ENCODE measurements at regions not wholly inside any gene's neighbourhood (a gene's known extent, or its start where the extent isn't known, plus 50 kb on each side); places are given as distances from the start of the nearest gene placed in this dataset.
"Not testable (repeated sequence)": the region's sequence is repeated elsewhere in the genome, so short reads cannot be mapped to it uniquely, and the experiment has no call there.

DNA sequence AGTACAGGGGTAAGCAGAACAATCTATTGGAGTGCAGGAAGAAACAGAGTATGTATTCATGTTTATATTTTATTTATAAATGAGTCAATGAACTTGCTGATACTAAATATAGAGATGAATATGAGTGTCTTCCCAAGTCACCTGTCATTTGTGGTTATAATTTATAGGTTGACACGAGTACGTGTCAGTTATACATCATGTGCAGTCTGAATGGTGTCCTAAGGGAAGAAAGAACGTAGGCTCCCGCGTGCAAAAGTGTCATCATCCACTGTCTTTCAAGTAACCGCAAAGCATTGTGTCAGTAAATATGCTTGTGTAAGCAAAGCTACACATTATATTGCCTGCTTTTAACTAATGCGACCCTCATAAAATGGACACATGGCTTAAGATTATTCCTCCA lies 786.1 kb downstream of the KCNJ2 start:
- no peak for DNase-seq

GRCh38 chr17:70956726-70957125 lies 787.4 kb downstream of the KCNJ2 start:
- no peak for DNase-seq

DNA sequence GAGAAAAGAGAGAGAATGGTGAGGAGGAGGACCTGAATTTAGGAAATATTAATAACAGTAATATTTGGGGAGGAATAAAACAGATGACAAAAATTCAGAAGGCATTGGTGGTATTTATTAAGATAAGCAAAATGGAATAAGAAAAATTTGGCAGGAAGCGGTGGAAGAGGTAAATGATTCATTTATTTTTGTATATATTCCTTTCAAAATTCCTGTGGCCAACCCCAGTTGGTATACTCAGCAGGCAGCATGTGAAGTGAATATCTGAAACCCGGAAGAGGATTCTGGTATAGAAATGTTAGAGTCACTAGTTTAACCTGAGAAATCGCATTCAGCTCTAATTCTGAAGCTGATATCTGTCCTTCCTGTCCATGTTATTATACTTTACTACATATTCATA lies 792.0 kb downstream of the KCNJ2 start:
- DNase-seq: no peak

GRCh38 chr17:70968302-70968701 lies 799.0 kb downstream of the KCNJ2 start:
- DNase-seq: no peak

GRCh38 chr17:70969521-70970034 lies 800.2 kb downstream of the KCNJ2 start:
- no peak for DNase-seq

DNA sequence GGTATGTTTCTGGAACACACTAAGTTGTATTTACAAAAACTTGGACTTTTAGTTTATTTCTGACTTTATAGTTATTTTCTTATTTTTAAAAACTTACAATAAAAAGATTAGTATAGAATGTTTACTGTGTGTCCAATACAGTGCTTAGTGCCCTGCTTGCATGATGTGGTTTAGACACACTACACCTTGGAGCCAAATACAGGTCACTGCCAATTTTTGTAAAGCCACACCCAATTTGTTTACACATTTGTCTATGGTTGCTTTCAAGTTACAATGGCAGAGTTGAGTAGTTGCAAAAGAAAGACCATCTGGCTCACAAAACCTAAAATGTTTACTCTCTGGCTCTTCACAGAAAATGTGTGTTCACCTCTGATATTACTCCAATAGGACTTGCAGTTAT lies 807.1 kb downstream of the KCNJ2 start:
- DNase-seq: no peak

- DNase-seq: no peak
Measured at GRCh38 chr17:70984873-70985272, 815.5 kb downstream of the KCNJ2 start.

- no peak for DNase-seq
Measured at GRCh38 chr17:70987867-70988340, 818.6 kb downstream of the KCNJ2 start.

GRCh38 chr17:70988622-70989021 lies 819.3 kb downstream of the KCNJ2 start:
- no peak for DNase-seq

DNA sequence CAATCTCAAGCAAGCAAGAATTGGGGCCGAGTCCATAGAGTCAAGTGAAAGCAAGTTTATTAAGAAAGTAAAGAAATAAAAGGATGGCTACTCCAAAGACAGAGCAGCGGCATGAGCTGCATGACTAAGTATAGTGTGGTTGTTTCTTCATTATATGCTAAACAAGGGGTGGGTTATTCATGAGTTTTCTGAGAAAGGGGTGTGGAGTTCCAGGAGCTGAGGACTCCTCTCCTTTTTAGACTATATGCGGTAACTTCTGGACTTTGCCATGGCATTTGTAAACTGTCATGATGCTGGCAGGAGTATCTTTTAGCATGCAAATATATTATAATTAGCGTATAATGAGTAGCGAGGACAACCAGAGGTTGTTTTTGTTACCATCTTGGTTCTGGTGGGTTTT lies 819.9 kb downstream of the KCNJ2 start:
- DNase-seq: no peak

DNA sequence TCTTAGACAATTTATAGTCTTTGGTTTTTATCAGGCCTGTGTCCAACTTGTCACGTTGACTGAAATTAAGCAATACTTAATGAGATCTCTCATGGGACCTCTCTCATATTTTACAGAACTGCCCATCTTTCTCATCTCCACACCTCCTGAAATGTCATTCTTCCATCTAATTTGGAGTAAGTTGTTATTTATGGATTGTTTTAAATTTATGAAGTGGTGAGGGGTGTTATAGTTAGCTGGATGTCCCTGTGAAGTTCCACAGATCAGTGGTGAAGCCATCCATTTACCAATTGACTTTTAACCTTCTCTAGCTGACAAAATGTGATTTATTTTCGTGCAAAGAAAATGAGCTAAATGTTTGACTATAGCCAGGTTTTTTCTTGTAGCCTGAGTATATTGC lies 824.9 kb downstream of the KCNJ2 start:
- no peak for DNase-seq

- no peak for DNase-seq
Measured at GRCh38 chr17:70995997-70996396, 826.7 kb downstream of the KCNJ2 start.

DNA sequence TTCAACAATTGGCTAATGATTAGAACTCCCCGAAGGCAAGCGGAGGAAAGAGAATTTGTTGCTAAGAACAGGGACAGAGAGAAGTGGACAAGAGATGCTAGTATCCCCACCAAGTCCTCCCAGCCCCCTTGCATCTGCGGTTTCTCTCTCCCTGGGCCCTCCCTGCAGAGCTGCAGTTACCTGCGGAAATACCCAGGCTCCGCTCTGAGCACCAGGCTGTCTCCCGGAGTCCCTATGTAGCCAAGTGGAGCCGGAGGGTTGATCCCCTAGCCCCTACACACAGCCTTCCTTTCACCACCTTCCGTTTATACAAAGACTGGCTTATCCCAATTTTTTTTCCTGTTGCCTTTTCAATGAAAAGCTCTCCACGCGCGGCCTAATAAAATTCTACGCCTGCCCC lies 834.4 kb downstream of the KCNJ2 start:
- DNase-seq: no peak

- DNase-seq: no peak
Measured at GRCh38 chr17:71004413-71004812, 835.1 kb downstream of the KCNJ2 start.

- DNase-seq: no peak
Measured at GRCh38 chr17:71011391-71011790, 842.1 kb downstream of the KCNJ2 start.

DNA sequence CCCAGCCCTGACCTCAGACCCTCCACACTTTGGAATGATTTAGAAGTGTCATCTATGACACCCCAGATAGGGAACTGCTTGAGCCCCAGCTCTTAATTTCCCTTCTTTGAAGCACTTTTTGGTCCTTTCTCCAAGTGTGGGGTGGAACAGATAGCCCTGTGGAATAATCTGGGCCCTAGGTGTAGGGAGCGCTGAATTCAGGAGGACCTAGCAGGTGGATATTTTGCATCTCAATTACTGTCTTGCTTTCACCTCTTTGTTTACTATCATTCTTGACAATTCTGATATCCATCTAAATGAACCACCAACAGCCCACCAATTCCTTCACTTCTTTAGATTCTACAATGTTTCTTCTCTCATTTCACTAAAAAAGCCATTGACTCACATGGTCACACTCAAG lies 850.4 kb downstream of the KCNJ2 start:
- no peak for DNase-seq

DNA sequence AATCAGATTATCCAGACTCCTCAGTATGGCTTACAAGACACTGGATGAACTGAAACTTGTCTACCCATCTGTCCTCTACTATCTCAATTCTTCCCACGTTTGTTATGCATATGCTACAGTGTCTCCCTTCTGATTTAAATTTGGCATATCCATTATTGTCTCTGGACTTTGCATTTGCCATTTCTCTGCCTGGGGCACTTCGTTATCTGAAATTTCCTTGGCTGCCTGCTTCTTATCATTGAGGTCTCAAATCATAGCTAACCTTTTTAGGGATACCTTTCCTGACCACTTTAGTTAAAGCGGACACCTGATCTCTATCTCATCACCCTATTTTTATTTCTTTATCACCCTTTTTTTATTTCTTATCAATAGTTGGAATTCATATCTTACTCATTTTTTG lies 853.4 kb downstream of the KCNJ2 start:
- no peak for DNase-seq

DNA sequence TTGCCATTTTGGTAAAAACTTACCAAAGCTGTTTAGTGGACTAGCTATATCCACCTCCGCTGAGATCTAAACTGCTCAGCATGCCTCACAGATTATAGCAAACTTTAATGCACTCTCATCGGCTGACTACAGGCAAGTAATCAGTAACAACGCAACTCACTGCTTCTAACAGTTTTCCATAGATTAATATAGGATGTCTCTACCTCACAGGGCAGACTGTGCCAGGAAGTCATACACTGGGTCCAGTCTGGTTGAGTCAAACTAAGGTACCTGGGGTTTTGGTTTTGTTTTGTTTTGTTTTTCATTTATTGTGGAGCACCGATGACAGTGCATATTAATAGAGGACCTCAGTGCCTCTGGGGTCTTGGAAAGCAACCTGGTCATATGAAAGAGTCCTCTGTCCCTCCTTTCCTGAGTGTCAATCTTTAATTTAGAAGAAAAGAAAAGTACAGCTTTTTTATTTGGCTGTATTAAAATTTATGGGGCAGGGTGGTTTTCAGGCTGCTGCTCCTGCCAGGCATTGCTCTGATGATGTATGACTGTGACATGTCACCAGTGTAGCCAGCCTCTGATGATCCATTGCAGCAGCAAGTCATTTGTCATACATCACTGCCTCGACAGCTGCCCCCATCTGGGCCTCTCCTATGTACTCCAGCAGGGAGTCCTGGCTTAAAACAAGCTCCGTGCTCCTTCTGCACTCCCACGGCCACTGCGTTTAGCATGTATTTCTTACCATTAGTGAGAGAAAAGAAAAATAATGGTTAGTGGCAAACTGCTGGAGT lies 854.1 kb downstream of the KCNJ2 start:
- DNase-seq: peak; percentile 58

GRCh38 chr17:71024172-71024571 lies 854.8 kb downstream of the KCNJ2 start:
- no peak for DNase-seq

DNA sequence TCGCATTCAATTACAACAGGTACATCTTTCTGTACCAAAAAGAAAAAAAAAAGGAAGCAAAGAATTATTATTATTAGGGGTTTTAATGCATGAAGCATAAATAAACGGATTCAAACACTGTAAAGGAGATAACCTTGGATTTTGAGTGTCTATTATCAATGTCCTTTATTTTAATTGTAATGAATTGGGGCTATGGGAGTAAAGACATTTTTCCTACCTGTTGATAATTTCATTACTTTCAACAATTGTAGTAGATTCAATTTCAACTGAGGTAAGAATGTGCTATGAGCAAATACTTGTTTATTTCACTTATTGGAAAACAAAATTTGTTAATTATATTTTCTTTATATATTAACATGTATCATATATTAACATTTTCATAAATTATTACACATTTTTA lies 855.6 kb downstream of the KCNJ2 start:
- no peak for DNase-seq

- no peak for DNase-seq
Measured at GRCh38 chr17:71029246-71029645, 859.9 kb downstream of the KCNJ2 start.

DNA sequence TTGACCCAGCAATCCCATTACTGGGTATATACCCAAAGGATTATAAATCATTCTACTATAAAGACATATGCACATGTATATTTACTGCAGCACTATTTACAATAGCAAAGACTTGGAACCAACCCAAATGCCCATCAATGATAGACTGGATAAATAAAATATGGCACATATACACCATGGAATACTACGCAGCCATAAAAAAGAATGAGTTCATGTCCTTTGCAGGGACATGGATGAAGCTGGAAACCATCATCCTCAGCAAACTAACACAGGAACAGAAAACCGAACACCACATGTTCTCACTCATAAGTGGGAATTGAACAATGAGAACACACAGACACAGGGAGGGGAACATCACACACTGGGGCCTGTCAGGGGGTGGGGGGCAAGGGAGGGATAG lies 862.0 kb downstream of the KCNJ2 start:
- not testable (repeated sequence) for DNase-seq

DNA sequence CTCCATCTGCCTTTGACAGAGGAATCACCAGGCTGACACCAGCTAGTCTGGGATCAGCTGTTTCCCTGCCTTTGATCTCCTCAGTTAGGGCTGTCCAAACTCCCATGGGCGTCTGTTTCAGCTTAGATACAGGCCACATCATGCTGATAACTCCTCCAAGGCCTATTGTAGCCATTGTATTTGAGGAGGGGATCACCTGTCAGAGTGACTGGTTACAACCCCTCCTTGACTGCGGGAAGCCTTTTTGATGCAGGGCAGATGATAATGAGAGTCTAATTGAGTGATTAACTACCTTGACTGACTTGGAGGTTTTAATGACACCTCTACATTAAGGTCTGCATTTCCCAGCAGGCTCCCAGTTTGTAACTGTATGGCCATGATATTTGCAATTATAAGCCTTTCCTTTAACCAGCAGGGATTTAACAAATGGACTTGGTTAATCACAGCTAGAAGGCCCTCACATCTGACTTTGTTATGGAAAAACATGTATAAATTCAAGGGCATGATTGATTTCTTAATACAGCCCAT lies 863.5 kb downstream of the KCNJ2 start:
- DNase-seq: no peak

GRCh38 chr17:71033336-71033735 lies 864.0 kb downstream of the KCNJ2 start:
- DNase-seq: no peak

DNA sequence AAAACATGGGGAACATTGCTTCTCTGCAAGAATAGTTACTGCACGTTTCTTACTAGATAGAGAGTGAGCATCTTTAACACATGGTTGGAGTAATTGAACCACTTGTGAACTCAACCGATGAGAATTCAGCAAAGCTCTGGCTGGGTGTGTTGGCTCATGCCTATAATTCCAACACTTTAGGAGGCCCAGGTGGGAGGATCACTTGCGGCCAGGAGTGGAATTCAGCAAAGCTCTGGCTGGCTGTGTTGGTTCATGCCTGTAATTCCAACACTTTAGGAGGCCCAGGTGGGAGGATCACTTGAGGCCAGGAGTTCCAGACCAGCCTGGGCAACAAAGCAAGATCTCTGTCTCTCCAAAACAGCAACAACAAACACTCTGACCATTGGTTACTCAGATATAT lies 865.9 kb downstream of the KCNJ2 start:
- DNase-seq: no peak

Data from NCI-H510A (cell line).